Fibroblast of mammary gland (primary cell): ENCODE measurements at regions not wholly inside any gene's neighbourhood (a gene's known extent, or its start where the extent isn't known, plus 50 kb on each side); places are given as distances from the start of the nearest gene placed in this dataset.

ENCODE experiments used
- DNase-seq: peaks from one replicate; pipeline ENCODE4 v3.0.0-alpha.2; 2010; ENCODE audit warnings: low read depth
- H3K4me3 ChIP-seq: 2 replicates; pipeline ENCODE4 v1.5.1; 2011; ENCODE audit warnings: low read depth, mild to moderate bottlenecking, low read length, moderate library complexity; ENCODE audit not compliant: control insufficient read depth
- CTCF ChIP-seq: conservative IDR thresholded peaks from 2 replicates; pipeline ENCODE4 v1.5.1; 2011; ENCODE audit warnings: low read depth, low read length, inconsistent platforms; ENCODE audit not compliant: control insufficient read depth, insufficient read depth

- DNase-seq: no peak
- no peak overlapping the region for H3K4me3 ChIP-seq
- no peak for TF ChIP-seq CTCF
These were observed 174.8 kb downstream of the BCOR start for GRCh38 chrX:39922926-39923325.

- H3K4me3 ChIP-seq: no peak overlapping the region
- no peak for TF ChIP-seq CTCF
- no peak for DNase-seq
These were observed 170.4 kb downstream of the BCOR start for GRCh38 chrX:39927380-39927779.

- DNase-seq: no peak
- no peak overlapping the region for H3K4me3 ChIP-seq
- no peak for TF ChIP-seq CTCF
These were observed 168.9 kb downstream of the BCOR start for GRCh38 chrX:39928704-39929378.

GRCh38 chrX:39929379-39930025, 168.3 kb downstream of the BCOR start:
- no peak for DNase-seq
- H3K4me3 ChIP-seq: no peak overlapping the region
- TF ChIP-seq CTCF: no peak

- H3K4me3 ChIP-seq: no peak overlapping the region
- no peak for TF ChIP-seq CTCF
- no peak for DNase-seq
These were observed 166.8 kb downstream of the BCOR start for GRCh38 chrX:39930786-39931528.

GRCh38 chrX:39931529-39932282, 166.1 kb downstream of the BCOR start:
- no peak for DNase-seq
- no peak for TF ChIP-seq CTCF
- H3K4me3 ChIP-seq: no peak overlapping the region
